ENCODE measurements at regions not wholly inside any gene's neighbourhood (a gene's known extent, or its start where the extent isn't known, plus 50 kb on each side); places are given as distances from the start of the nearest gene placed in this dataset.

- Mint-ChIP-seq H3K27me3 (ENCODE audit: low read depth) (peaks cover 3% of the 10 kb centered on the region), H3K36me3 (ENCODE audit: low read depth) (no peaks in the 10 kb centered on the region), H3K9me3 (ENCODE audit: low read depth) (no peaks in the 10 kb centered on the region), H3K4me3 (ENCODE audit: unreplicated experiment) (no peak overlapping the region), H3K27ac (ENCODE audit: unreplicated experiment) (no peak overlapping the region), H3K4me1 (ENCODE audit: low read depth) (no peaks in the 10 kb centered on the region)
- no peak for TF ChIP-seq CTCF (IDR thresholded peaks at IDR 0.05)
- DNase-seq (ENCODE audit: low spot score): no peak
These were observed 523.8 kb upstream of the FAT3 start for GRCh38 chr11:91700854-91701253.

- H3K9me3 Mint-ChIP-seq (ENCODE audit: low read depth): no peaks in the 10 kb centered on the region
- H3K4me1 Mint-ChIP-seq (ENCODE audit: low read depth): no peaks in the 10 kb centered on the region
- no peak for TF ChIP-seq CTCF (IDR thresholded peaks at IDR 0.05)
- peaks cover 7% of the 10 kb centered on the region for H3K27me3 Mint-ChIP-seq (ENCODE audit: low read depth)
- H3K27ac Mint-ChIP-seq (ENCODE audit: unreplicated experiment): no peak overlapping the region
- no peak overlapping the region for H3K4me3 Mint-ChIP-seq (ENCODE audit: unreplicated experiment)
- H3K36me3 Mint-ChIP-seq (ENCODE audit: low read depth): no peaks in the 10 kb centered on the region
- no peak for DNase-seq (ENCODE audit: low spot score)
These were observed 525.8 kb upstream of the FAT3 start for GRCh38 chr11:91698845-91699244.

- DNase-seq (ENCODE audit: low spot score): no peak
- H3K4me3 Mint-ChIP-seq (ENCODE audit: unreplicated experiment): no peak overlapping the region
- H3K27ac Mint-ChIP-seq (ENCODE audit: unreplicated experiment): no peak overlapping the region
- TF ChIP-seq CTCF (IDR thresholded peaks at IDR 0.05): no peak
- H3K36me3 Mint-ChIP-seq (ENCODE audit: low read depth): no peaks in the 10 kb centered on the region
- no peaks in the 10 kb centered on the region for H3K9me3 Mint-ChIP-seq (ENCODE audit: low read depth)
- peaks cover 14% of the 10 kb centered on the region for H3K27me3 Mint-ChIP-seq (ENCODE audit: low read depth)
- no peaks in the 10 kb centered on the region for H3K4me1 Mint-ChIP-seq (ENCODE audit: low read depth)
These were observed 530.3 kb upstream of the FAT3 start for GRCh38 chr11:91694331-91694730.

GRCh38 chr11:91691872-91692271 lies 532.7 kb upstream of the FAT3 start:
- Mint-ChIP-seq H3K27ac (ENCODE audit: unreplicated experiment) (no peak overlapping the region), H3K27me3 (ENCODE audit: low read depth) (peaks cover 14% of the 10 kb centered on the region), H3K9me3 (ENCODE audit: low read depth) (no peaks in the 10 kb centered on the region), H3K4me3 (ENCODE audit: unreplicated experiment) (no peak overlapping the region), H3K36me3 (ENCODE audit: low read depth) (no peaks in the 10 kb centered on the region), H3K4me1 (ENCODE audit: low read depth) (peaks cover 3% of the 10 kb centered on the region)
- no peak for DNase-seq (ENCODE audit: low spot score)
- TF ChIP-seq CTCF (IDR thresholded peaks at IDR 0.05): no peak

GRCh38 chr11:91688672-91689071 lies 535.9 kb upstream of the FAT3 start:
- Mint-ChIP-seq H3K36me3 (ENCODE audit: low read depth) (no peaks in the 10 kb centered on the region), H3K27me3 (ENCODE audit: low read depth) (peaks cover 8% of the 10 kb centered on the region), H3K4me1 (ENCODE audit: low read depth) (peaks cover 3% of the 10 kb centered on the region), H3K9me3 (ENCODE audit: low read depth) (peaks cover 2% of the 10 kb centered on the region), H3K4me3 (ENCODE audit: unreplicated experiment) (no peak overlapping the region), H3K27ac (ENCODE audit: unreplicated experiment) (no peak overlapping the region)
- no peak for TF ChIP-seq CTCF (IDR thresholded peaks at IDR 0.05)
- DNase-seq (ENCODE audit: low spot score): no peak

All from chondrocyte (in vitro differentiated cells).